PC-9 (cell line): ENCODE measurements at regions not wholly inside any gene's neighbourhood (a gene's known extent, or its start where the extent isn't known, plus 50 kb on each side); places are given as distances from the start of the nearest gene placed in this dataset.
"Not testable (repeated sequence)": the region's sequence is repeated elsewhere in the genome, so short reads cannot be mapped to it uniquely, and the experiment has no call there.

Experiments
- BruUV-seq: library from RNA; stranded (reverse); fragments of 400-500 nt; replicated peaks from 2 replicates; lab custom pipeline; 2021; lab: Mats Ljungman, UMichigan
- CTCF ChIA-PET: fragments of 300-600 bp; sonication (Branson Sonifier 250); formaldehyde crosslinking; loops from one replicate; lab custom pipeline; 2022; ENCODE audit warnings: antibody characterized with exemption; lab: Charles Lee
- POLR2A ChIA-PET: fragments of 300-600 bp; sonication (Branson Sonifier 250); formaldehyde crosslinking; loops from one replicate; lab custom pipeline; 2022; ENCODE audit warnings: antibody characterized with exemption; ENCODE audit not compliant: unreplicated experiment; lab: Charles Lee
- DNase-seq, 2 experiments: peaks; one replicate each; pipeline versions ENCODE4 v3.0.0 to v3.0.0-alpha.2; 2015 to 2022; ENCODE audit warnings: mixed read lengths in 1 of 2
- H2AFZ ChIP-seq: fragments of 200-600 bp; sonication (generic); 2 replicates; pipeline ENCODE4 v1.8.1; 2017; ENCODE audit warnings: antibody characterized with exemption
- H3F3A ChIP-seq: fragments of 200-600 bp; sonication (generic); 2 replicates; pipeline ENCODE4 v1.8.1; 2017; ENCODE audit warnings: antibody characterized with exemption, mild to moderate bottlenecking, low read depth; ENCODE audit not compliant: insufficient read depth
- H3K27ac ChIP-seq: fragments of 200-600 bp; sonication (generic); 2 replicates; pipeline ENCODE4 v1.6.1; 2016; ENCODE audit warnings: mixed run types
- H3K27me3 ChIP-seq: fragments of 200-600 bp; sonication (generic); 2 replicates; pipeline ENCODE4 v1.6.1; 2016; ENCODE audit warnings: low read depth, mixed run types; ENCODE audit not compliant: insufficient read depth
- H3K36me3 ChIP-seq: fragments of 200-600 bp; sonication (generic); 2 replicates; pipeline ENCODE4 v1.6.1; 2016; ENCODE audit warnings: low read depth, mixed run types
- H3K4me1 ChIP-seq: fragments of 200-600 bp; sonication (generic); replicated peaks from 2 replicates; pipeline ENCODE4 v1.6.1; 2016; ENCODE audit warnings: mixed run types; ENCODE audit not compliant: insufficient read depth
- H3K4me2 ChIP-seq: fragments of 200-600 bp; sonication (generic); 2 replicates; pipeline ENCODE4 v1.6.1; 2017; ENCODE audit warnings: mixed run types
- H3K4me3 ChIP-seq: fragments of 200-600 bp; sonication (generic); 2 replicates; pipeline ENCODE4 v1.6.1; 2016; ENCODE audit warnings: mixed run types
- H3K79me2 ChIP-seq: fragments of 200-600 bp; sonication (generic); 2 replicates; pipeline ENCODE4 v1.6.1; 2017; ENCODE audit warnings: low read depth, mixed run types
- H3K9me2 ChIP-seq: fragments of 200-600 bp; sonication (generic); 2 replicates; pipeline ENCODE4 v1.8.1; 2017; ENCODE audit warnings: mild to moderate bottlenecking; ENCODE audit not compliant: insufficient read depth
- H3K9me3 ChIP-seq: fragments of 200-600 bp; sonication (generic); 2 replicates; pipeline ENCODE4 v1.8.1; 2016; ENCODE audit warnings: low read depth; ENCODE audit not compliant: insufficient read depth
- H4K20me1 ChIP-seq: fragments of 200-600 bp; sonication (generic); 2 replicates; pipeline ENCODE4 v1.8.1; 2017; ENCODE audit not compliant: insufficient read depth
- CTCF ChIP-seq: fragments of 200-600 bp; sonication (generic); conservative IDR thresholded peaks from 2 replicates; pipeline ENCODE4 v1.6.1; 2017; ENCODE audit warnings: mixed run types, antibody characterized with exemption, mild to moderate bottlenecking, moderate library complexity
- EZH2 ChIP-seq: fragments of 200-600 bp; sonication (generic); IDR thresholded peaks from 2 replicates; pipeline ENCODE4 v1.8.0; 2017; ENCODE audit warnings: antibody characterized with exemption, low read depth
- intact Hi-C: fragments of 100-400 bp; cut with micrococcal nuclease; formaldehyde crosslinking; loops from one replicate; pipeline ENCODE4 v1.10.0; 2022; ENCODE audit not compliant: unreplicated experiment

- Histone ChIP-seq H3K36me3 (no peaks in the 10 kb centered on the region), H2AFZ (no peak overlapping the region), H3K27me3 (no peaks in the 10 kb centered on the region), H3K9me2 (no peaks in the 10 kb centered on the region), H3K4me1 (no peaks in the 10 kb centered on the region), H3K79me2 (no peaks in the 10 kb centered on the region), H3K9me3 (no peaks in the 10 kb centered on the region), H3K4me2 (no peak overlapping the region), H3K4me3 (no peak overlapping the region), H4K20me1 (no peaks in the 10 kb centered on the region), H3F3A (peaks cover 3% of the 10 kb centered on the region; the same call in 1 of the 2 replicates), H3K27ac (no peak overlapping the region)
- intact Hi-C loops, result no loop called here
- BruUV-seq, result no TSS peak
- TF ChIP-seq EZH2, result no peak
- TF ChIP-seq CTCF, result no peak
- ChIA-PET POLR2A (interaction anchor here (0.7 kb wide), 1 partner anchor 15 kb away, joined by 3 read pairs; no protein-coding TSS in a partner anchor), CTCF (no interaction called here)
- no peak for DNase-seq
These were observed 64.6 kb upstream of the TARDBP start for GRCh38 chr1:10947691-10948462.

- Histone ChIP-seq H3K4me2 (no peak overlapping the region), H3K4me1 (no peaks in the 10 kb centered on the region), H3K79me2 (no peaks in the 10 kb centered on the region), H3K27ac (no peak overlapping the region), H3K36me3 (no peaks in the 10 kb centered on the region), H3K9me3 (no peaks in the 10 kb centered on the region), H4K20me1 (no peaks in the 10 kb centered on the region), H3K27me3 (no peaks in the 10 kb centered on the region), H3F3A (peaks cover 3% of the 10 kb centered on the region; the same call in 1 of the 2 replicates), H3K4me3 (no peak overlapping the region), H3K9me2 (no peaks in the 10 kb centered on the region), H2AFZ (no peak overlapping the region)
- ChIA-PET CTCF (no interaction called here), POLR2A (interaction anchor here (0.7 kb wide), 1 partner anchor 16 kb away, joined by 3 read pairs; no protein-coding TSS in a partner anchor)
- no peak for TF ChIP-seq EZH2
- intact Hi-C loops, result no loop called here
- no peak for DNase-seq
- BruUV-seq, result no TSS peak
These were observed 64.0 kb upstream of the TARDBP start for GRCh38 chr1:10948463-10948775.

GRCh38 chr1:10950316-10951172, 61.9 kb upstream of the TARDBP start:
- no peak for DNase-seq
- no peaks in the 10 kb centered on the region for H3K27me3 ChIP-seq
- H4K20me1 ChIP-seq, result no peaks in the 10 kb centered on the region
- H3K4me2 ChIP-seq, result no peak overlapping the region
- no peaks in the 10 kb centered on the region for H3K9me3 ChIP-seq
- H2AFZ ChIP-seq, result no peak overlapping the region
- BruUV-seq, result no TSS peak
- H3K27ac ChIP-seq, result no peak overlapping the region
- no peaks in the 10 kb centered on the region for H3K36me3 ChIP-seq
- CTCF ChIA-PET, result no interaction called here
- no peaks in the 10 kb centered on the region for H3F3A ChIP-seq
- intact Hi-C loops, result no loop called here
- TF ChIP-seq CTCF, result no peak
- TF ChIP-seq EZH2, result no peak
- no peaks in the 10 kb centered on the region for H3K9me2 ChIP-seq
- H3K4me1 ChIP-seq, result no peaks in the 10 kb centered on the region
- POLR2A ChIA-PET, result interaction anchor here (0.5 kb wide), 1 partner anchor 1665 kb away, joined by 4 read pairs; no protein-coding TSS in a partner anchor
- no peaks in the 10 kb centered on the region for H3K79me2 ChIP-seq
- H3K4me3 ChIP-seq, result no peak overlapping the region

GRCh38 chr1:10951298-10951697, 61.2 kb upstream of the TARDBP start:
- H4K20me1 ChIP-seq, H3K36me3 ChIP-seq, H3K27ac ChIP-seq, intact Hi-C loops, H3K79me2 ChIP-seq, H3K9me3 ChIP-seq, H3K9me2 ChIP-seq, H2AFZ ChIP-seq, H3F3A ChIP-seq, H3K27me3 ChIP-seq, H3K4me1 ChIP-seq, H3K4me2 ChIP-seq, DNase-seq, H3K4me3 ChIP-seq, BruUV-seq, CTCF ChIA-PET: not testable (repeated sequence)
- POLR2A ChIA-PET, result interaction anchor here (0.5 kb wide), 1 partner anchor 1664 kb away, joined by 4 read pairs; no protein-coding TSS in a partner anchor
